Fibroblast of the aortic adventitia (primary cell): ENCODE measurements at regions not wholly inside any gene's neighbourhood (a gene's known extent, or its start where the extent isn't known, plus 50 kb on each side); places are given as distances from the start of the nearest gene placed in this dataset.

ENCODE experiments used
- DNase-seq: peaks from one replicate; pipeline ENCODE4 v3.0.0-alpha.2; 2010; ENCODE audit warnings: low read depth
- H3K4me3 ChIP-seq: 2 replicates; pipeline ENCODE4 v1.5.1; 2011; ENCODE audit warnings: low read depth, mild to moderate bottlenecking, control low read depth, low read length, moderate library complexity
- TF ChIP-seq, protein P1 (sequence below): IDR thresholded peaks from 2 replicates; pipeline ENCODE4 v1.5.1; 2011; ENCODE audit warnings: mild to moderate bottlenecking, low read length, control low read depth, inconsistent platforms; ENCODE audit not compliant: insufficient read depth

DNA sequence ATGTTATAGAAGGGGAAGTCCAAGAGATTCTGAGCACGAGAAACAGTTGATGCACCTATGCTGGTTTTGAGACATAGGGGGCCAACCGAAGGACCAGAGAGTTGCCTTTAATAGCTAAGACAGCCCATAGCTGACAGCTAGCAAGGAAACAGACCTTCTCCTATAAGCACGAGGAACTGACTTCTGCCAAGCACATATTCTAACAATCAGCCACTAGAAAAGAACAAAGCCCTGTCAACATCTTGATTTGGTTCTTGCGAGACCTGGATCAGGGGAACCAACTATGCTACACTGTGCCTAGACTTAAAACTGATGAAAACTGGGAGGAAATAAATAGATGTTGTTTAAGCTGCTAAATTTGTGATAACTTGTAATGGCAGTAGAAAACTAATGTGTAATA lies 785.6 kb downstream of the TMTC2 start:
- TF ChIP-seq, protein P1, sequence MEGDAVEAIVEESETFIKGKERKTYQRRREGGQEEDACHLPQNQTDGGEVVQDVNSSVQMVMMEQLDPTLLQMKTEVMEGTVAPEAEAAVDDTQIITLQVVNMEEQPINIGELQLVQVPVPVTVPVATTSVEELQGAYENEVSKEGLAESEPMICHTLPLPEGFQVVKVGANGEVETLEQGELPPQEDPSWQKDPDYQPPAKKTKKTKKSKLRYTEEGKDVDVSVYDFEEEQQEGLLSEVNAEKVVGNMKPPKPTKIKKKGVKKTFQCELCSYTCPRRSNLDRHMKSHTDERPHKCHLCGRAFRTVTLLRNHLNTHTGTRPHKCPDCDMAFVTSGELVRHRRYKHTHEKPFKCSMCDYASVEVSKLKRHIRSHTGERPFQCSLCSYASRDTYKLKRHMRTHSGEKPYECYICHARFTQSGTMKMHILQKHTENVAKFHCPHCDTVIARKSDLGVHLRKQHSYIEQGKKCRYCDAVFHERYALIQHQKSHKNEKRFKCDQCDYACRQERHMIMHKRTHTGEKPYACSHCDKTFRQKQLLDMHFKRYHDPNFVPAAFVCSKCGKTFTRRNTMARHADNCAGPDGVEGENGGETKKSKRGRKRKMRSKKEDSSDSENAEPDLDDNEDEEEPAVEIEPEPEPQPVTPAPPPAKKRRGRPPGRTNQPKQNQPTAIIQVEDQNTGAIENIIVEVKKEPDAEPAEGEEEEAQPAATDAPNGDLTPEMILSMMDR = no peak
- H3K4me3 ChIP-seq = no peak overlapping the region

DNA sequence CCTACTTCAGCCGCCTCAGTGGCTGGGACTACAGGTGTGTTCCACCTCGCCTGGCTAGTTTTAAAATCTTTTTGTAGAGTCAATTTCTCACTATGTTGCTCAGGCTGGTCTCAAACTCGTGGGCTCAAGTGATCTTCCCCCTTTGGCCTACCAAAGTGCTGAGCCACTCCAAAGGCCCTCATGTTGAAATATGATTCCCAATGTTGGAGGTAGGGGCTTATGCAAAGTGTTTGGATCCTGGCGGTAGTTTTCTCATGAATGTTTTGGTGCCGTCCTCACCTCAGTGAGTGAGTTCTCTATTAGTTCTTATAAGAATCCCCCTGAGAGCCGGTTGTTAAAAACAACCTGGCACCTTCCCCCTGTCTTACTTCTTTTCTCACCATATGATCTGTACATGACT lies 784.6 kb downstream of the TMTC2 start:
- DNase-seq = no peak
- no peak overlapping the region for H3K4me3 ChIP-seq
- TF ChIP-seq, protein P1 = no peak

More for the DNA sequence above, 785.6 kb downstream of the TMTC2 start:
- DNase-seq = no peak

DNA sequence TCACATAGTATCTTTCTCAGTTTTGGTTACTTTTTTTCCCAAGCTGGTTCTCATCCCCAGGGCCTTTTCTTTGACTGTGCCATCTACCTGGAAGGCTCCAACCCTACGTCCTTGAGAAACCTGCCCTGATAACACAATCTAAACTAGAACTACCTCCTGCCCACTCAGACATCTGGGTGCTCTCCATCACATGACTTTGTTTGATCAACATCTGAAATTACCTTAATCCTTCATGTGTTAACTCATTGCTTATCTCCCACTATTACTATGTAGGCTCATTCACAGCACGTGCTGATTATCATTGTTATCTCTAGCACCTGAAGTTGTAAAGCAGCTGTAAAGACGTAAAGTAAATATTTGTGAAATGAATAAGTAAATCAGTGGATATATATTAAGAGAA lies 784.0 kb downstream of the TMTC2 start:
- DNase-seq = no peak
- no peak overlapping the region for H3K4me3 ChIP-seq
- TF ChIP-seq, protein P1 = no peak

DNA sequence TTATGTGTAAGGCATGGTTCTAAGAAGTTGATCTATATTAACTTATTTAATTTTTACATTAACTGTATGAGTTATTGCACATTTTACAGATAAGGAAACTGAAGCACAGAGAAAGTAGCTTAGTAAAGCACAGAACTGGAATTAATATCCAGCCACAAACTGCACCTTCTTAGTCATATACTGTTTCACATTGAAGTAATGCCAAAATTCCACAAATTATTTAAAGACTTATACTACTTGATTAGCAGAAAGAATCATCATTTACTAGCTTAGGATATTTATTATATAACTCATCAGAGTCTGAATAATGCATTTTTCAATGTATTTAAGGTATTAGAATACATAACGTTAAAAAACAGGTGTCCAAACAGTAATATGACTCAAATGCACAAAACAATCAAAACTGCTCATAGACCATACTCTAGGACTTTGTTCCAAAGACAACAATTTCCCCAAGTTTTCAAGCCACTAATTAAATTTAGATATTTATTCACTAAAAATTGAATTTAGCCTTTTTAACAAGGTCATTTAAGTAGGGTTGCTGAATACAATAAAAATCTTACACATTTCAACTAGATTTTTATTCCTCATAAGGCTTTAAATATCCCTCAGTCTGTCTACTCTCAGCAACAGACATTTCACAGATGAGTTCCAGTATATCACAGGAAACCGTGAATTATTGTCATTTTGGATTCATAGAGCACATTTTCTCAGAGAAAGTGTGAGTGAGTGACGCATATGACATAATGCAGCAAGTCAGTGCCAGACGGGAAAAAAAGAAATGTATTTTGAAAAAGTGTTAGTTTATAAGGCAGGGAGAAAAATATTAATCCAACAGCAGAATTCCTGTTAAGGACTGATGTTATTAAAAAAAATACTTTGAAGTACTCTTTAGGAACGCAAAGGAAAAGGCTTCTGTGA lies 782.5 kb downstream of the TMTC2 start:
- DNase-seq = no peak
- TF ChIP-seq, protein P1 = no peak
- no peak overlapping the region for H3K4me3 ChIP-seq

DNA sequence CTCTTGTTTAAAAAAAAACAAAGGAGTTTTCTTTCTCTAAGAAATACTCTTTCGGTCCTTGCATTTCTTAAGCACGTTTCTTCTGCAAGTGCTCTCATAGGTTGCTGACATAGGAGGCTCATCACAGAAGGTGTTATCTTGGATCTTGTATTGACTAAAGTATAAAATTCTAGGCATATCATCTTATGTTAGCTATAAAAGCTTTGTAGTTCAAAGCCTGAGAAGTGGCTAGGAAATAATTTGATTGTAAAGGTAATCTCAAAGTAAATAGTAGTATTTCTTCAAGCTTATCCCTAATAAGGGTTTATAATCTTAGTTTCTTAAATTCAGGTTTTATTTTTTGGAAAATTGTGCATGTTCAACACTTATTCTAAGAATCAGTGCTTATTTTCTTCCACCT lies 778.9 kb downstream of the TMTC2 start:
- TF ChIP-seq, protein P1 = no peak
- H3K4me3 ChIP-seq = no peak overlapping the region
- DNase-seq = no peak

DNA sequence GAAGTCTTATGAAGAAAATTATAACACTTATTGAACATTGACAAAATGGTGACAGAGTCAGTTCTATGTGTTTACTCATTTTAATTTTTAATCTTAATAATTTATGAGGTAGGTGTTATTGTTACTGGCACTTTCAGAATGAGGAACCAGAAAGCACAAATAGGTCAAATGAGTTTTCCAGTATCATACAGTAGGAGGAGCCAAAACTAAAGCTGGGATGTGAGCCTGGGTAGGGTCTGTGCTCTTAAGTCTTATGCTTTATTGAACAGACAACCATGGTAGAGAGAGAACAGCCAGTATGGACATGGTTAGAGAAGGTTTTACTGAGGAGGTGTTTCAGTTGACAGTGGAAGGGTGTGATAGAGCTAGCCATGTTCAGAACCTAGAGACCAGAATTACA lies 775.7 kb downstream of the TMTC2 start:
- no peak for DNase-seq
- TF ChIP-seq, protein P1 = no peak
- H3K4me3 ChIP-seq = no peak overlapping the region
